ENCODE measurements at regions not wholly inside any gene's neighbourhood (a gene's known extent, or its start where the extent isn't known, plus 50 kb on each side); places are given as distances from the start of the nearest gene placed in this dataset.

- in situ Hi-C loops (cut with HindIII; ENCODE audit: low sequenced_read_pairs), result no loop called here
- H3K4me3 ChIP-seq (ENCODE audit: low read depth, low read length), result no peak overlapping the region
- no peak for DNase-seq (ENCODE audit: low read depth, low spot score)
- TF ChIP-seq CTCF (IDR thresholded peaks at IDR 0.05; ENCODE audit: low read depth, low read length), result no peak
Measured at GRCh38 chr18:78719821-78720220, 259.8 kb upstream of the SALL3 start.

GRCh38 chr18:78720456-78721237, 259.0 kb upstream of the SALL3 start:
- in situ Hi-C loops (cut with HindIII; ENCODE audit: low sequenced_read_pairs), result no loop called here
- H3K4me3 ChIP-seq (ENCODE audit: low read depth, low read length), result no peak overlapping the region
- no peak for TF ChIP-seq CTCF (IDR thresholded peaks at IDR 0.05; ENCODE audit: low read depth, low read length)
- no peak for DNase-seq (ENCODE audit: low read depth, low spot score)

GRCh38 chr18:78721238-78721875, 258.3 kb upstream of the SALL3 start:
- DNase-seq (ENCODE audit: low read depth, low spot score), result no peak
- in situ Hi-C loops (cut with HindIII; ENCODE audit: low sequenced_read_pairs), result no loop called here
- no peak for TF ChIP-seq CTCF (IDR thresholded peaks at IDR 0.05; ENCODE audit: low read depth, low read length)
- no peak overlapping the region for H3K4me3 ChIP-seq (ENCODE audit: low read depth, low read length)

GRCh38 chr18:78721981-78722380, 257.6 kb upstream of the SALL3 start:
- in situ Hi-C loops (cut with HindIII; ENCODE audit: low sequenced_read_pairs), result no loop called here
- H3K4me3 ChIP-seq (ENCODE audit: low read depth, low read length), result no peak overlapping the region
- TF ChIP-seq CTCF (IDR thresholded peaks at IDR 0.05; ENCODE audit: low read depth, low read length), result no peak
- DNase-seq (ENCODE audit: low read depth, low spot score), result no peak

GRCh38 chr18:78722386-78722785, 257.2 kb upstream of the SALL3 start:
- TF ChIP-seq CTCF (IDR thresholded peaks at IDR 0.05; ENCODE audit: low read depth, low read length), result no peak
- no peak for DNase-seq (ENCODE audit: low read depth, low spot score)
- no peak overlapping the region for H3K4me3 ChIP-seq (ENCODE audit: low read depth, low read length)
- in situ Hi-C loops (cut with HindIII; ENCODE audit: low sequenced_read_pairs), result no loop called here

GRCh38 chr18:78722929-78723710, 256.5 kb upstream of the SALL3 start:
- no peak for TF ChIP-seq CTCF (IDR thresholded peaks at IDR 0.05; ENCODE audit: low read depth, low read length)
- in situ Hi-C loops (cut with HindIII; ENCODE audit: low sequenced_read_pairs), result no loop called here
- no peak overlapping the region for H3K4me3 ChIP-seq (ENCODE audit: low read depth, low read length)
- DNase-seq (ENCODE audit: low read depth, low spot score), result no peak

Data from astrocyte of the spinal cord (primary cell).